GM12874 (cell line): ENCODE measurements at regions not wholly inside any gene's neighbourhood (a gene's known extent, or its start where the extent isn't known, plus 50 kb on each side); places are given as distances from the start of the nearest gene placed in this dataset.

Experiments used
- TF ChIP-seq, protein P1 (sequence below): IDR thresholded peaks from 2 replicates; pipeline ENCODE4 v1.5.1; 2011; ENCODE audit warnings: low read depth, mild to moderate bottlenecking, control low read depth, low read length, moderate library complexity; ENCODE audit not compliant: insufficient read depth

GRCh38 chr3:23111286-23111685 lies 91.8 kb upstream of the UBE2E2 start:
- TF ChIP-seq, protein P1, sequence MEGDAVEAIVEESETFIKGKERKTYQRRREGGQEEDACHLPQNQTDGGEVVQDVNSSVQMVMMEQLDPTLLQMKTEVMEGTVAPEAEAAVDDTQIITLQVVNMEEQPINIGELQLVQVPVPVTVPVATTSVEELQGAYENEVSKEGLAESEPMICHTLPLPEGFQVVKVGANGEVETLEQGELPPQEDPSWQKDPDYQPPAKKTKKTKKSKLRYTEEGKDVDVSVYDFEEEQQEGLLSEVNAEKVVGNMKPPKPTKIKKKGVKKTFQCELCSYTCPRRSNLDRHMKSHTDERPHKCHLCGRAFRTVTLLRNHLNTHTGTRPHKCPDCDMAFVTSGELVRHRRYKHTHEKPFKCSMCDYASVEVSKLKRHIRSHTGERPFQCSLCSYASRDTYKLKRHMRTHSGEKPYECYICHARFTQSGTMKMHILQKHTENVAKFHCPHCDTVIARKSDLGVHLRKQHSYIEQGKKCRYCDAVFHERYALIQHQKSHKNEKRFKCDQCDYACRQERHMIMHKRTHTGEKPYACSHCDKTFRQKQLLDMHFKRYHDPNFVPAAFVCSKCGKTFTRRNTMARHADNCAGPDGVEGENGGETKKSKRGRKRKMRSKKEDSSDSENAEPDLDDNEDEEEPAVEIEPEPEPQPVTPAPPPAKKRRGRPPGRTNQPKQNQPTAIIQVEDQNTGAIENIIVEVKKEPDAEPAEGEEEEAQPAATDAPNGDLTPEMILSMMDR: no peak

- TF ChIP-seq, protein P1: no peak
Measured at GRCh38 chr3:23111797-23112196, 91.3 kb upstream of the UBE2E2 start.

DNA sequence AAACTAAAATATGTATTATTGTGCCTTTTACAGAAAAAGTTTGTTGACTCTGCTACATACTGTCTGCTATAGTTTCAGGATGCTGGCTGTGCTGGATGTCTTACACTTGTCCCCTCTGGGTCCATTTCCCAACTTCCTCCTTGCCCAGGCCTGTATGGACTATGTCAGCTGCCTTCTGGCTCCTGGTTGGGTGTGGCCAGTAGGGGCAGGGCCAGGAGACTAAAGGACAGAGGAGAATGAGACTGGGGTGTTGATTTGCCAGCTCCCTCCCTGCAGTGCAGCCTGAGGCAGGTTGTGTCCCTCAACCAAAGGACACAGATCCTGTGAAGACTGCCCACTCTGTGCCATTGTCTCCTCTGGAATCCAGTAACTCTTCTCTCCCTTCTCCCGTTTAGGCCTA lies 90.6 kb upstream of the UBE2E2 start:
- TF ChIP-seq, protein P1: no peak

DNA sequence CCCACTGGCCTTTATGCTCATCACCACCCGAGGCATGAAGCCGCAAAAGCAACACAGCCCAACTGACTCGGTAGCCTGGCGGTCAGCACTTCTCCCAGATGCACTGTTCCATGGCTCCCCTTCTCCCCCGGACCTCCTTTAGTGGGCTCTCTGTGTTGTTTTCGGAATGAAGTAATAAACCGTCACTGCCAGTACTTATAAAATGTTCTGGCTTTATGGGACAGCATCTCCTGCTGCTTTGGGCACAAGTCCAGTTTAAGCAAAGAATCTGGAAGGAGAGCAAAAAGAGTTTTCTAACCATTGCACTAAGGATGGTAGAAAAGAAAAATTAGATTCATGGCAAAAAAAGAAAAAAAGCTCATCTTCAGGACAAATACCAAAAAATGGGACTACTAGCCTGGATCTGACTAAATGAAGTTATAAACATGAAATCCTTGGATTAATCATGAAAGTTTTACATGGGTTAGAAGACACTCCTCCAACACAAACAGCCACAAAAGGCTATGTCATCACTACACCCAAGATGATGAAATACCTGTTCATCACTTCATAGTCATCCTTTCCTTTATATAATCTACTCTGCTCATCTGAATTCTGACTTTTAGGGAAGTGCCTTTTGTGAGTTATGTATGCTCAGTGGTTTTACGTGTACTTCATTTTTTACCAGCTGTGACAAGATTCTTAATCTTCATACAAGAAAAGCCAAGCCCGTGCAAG lies 89.5 kb upstream of the UBE2E2 start:
- TF ChIP-seq, protein P1: no peak

GRCh38 chr3:23114432-23114831 lies 88.7 kb upstream of the UBE2E2 start:
- TF ChIP-seq, protein P1: no peak

GRCh38 chr3:23115171-23115877 lies 87.8 kb upstream of the UBE2E2 start:
- TF ChIP-seq, protein P1: no peak

DNA sequence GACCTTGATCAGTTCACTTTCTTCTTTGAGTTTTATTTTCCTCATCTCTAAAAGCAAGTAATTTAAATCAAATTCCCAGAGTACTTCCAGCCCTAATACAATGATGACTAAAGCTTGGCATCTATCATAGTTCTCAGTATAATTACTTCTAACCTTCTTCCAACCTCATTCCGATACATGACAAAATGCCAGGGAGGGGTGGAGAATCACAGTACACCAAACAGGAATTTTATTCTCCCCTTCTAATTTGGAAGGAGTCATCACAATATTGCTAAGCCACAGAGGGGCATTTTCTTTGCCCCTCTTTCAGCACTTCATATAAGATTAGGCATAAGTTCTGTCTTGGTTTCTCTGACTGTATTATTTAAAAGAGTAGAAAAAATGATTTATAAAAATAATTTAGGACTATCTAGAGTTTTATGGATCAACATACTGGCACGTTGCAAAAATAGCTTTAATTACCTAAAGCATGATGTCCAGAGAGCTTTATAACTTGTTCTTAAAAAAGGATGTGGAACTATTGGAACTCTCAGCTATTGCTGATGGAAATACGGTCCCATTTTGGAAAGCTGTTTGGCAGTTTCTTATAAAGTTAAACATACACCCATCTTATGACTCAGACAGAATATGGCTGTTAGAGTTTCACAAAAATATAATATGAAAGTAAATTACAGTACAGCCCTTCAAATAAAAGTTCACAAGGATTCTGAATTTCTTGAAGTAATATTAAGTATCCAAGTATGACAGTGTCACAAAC lies 86.9 kb upstream of the UBE2E2 start:
- TF ChIP-seq, protein P1: no peak
